Endodermal cell (in vitro differentiated cells): ENCODE measurements at regions not wholly inside any gene's neighbourhood (a gene's known extent, or its start where the extent isn't known, plus 50 kb on each side); places are given as distances from the start of the nearest gene placed in this dataset.

Source experiments
- DNase-seq: peaks from one replicate; pipeline ENCODE4 v3.0.0-alpha.2; 2017
- H3K27ac ChIP-seq: 2 replicates; pipeline ENCODE4 v1.5.1; 2013; ENCODE audit warnings: mild to moderate bottlenecking, low read depth, low read length, moderate library complexity
- H3K27me3 ChIP-seq: 2 replicates; pipeline ENCODE4 v1.6.1; 2013; ENCODE audit warnings: mild to moderate bottlenecking, low read length, moderate library complexity; ENCODE audit not compliant: insufficient read depth, control insufficient read depth, poor library complexity, severe bottlenecking
- H3K36me3 ChIP-seq: 2 replicates; pipeline ENCODE4 v1.7.0; 2013; ENCODE audit warnings: mild to moderate bottlenecking, low read length, moderate library complexity; ENCODE audit not compliant: control insufficient read depth, insufficient read depth
- H3K4me1 ChIP-seq: one replicate; pipeline ENCODE4 v1.7.0; 2013; ENCODE audit warnings: low read length; ENCODE audit not compliant: control insufficient read depth, insufficient read depth
- H3K4me3 ChIP-seq: 2 replicates; pipeline ENCODE4 v1.5.1; 2013; ENCODE audit warnings: mild to moderate bottlenecking, low read length, moderate library complexity
- H3K9ac ChIP-seq: 2 replicates; pipeline ENCODE4 v1.6.1; 2013; ENCODE audit warnings: mild to moderate bottlenecking, low read length, moderate library complexity; ENCODE audit not compliant: poor library complexity, severe bottlenecking; ENCODE audit errors: extremely low read depth
- H3K9me3 ChIP-seq: 2 replicates; pipeline ENCODE4 v1.6.1; 2013; ENCODE audit warnings: mild to moderate bottlenecking, low read length, moderate library complexity; ENCODE audit not compliant: control insufficient read depth
- H3K27ac Mint-ChIP-seq: 2 replicates; pipeline ENCODE4 v1.8.0; 2020; ENCODE audit warnings: mixed read lengths
- H3K27me3 Mint-ChIP-seq: 2 replicates; pipeline ENCODE4 v1.8.0; 2021; ENCODE audit warnings: mild to moderate bottlenecking, mixed read lengths; ENCODE audit not compliant: insufficient read depth
- H3K36me3 Mint-ChIP-seq: 2 replicates; pipeline ENCODE4 v1.8.0; 2020; ENCODE audit warnings: low read depth, mixed read lengths
- H3K4me1 Mint-ChIP-seq: 2 replicates; pipeline ENCODE4 v1.8.0; 2020; ENCODE audit warnings: mixed read lengths
- H3K4me3 Mint-ChIP-seq: 2 replicates; pipeline ENCODE4 v1.8.0; 2020; ENCODE audit warnings: mild to moderate bottlenecking, moderate library complexity, mixed read lengths
- H3K9me3 Mint-ChIP-seq: 2 replicates; pipeline ENCODE4 v1.8.0; 2020; ENCODE audit warnings: mild to moderate bottlenecking, mixed read lengths
- CTCF ChIP-seq: fragments of 200-600 bp; sonication (generic); conservative IDR thresholded peaks from 2 replicates; pipeline ENCODE4 v1.5.0; 2021; ENCODE audit warnings: antibody characterized with exemption, mild to moderate bottlenecking
- WGBS, 2 experiments: methylation state at CpG; one replicate each; pipeline versions ENCODE4 v1.1.5 to v1.1.7; 2013; ENCODE audit warnings: missing lambda C conversion rate in 2 of 2, mixed read lengths in 1 of 2; ENCODE audit not compliant: insufficient coverage in 1 of 2, insufficient read length in 1 of 2; 5-methylcytosine and 5-hydroxymethylcytosine counted together

GRCh38 chr2:18829976-18830375 lies 240.6 kb upstream of the NT5C1B start:
- Histone ChIP-seq H3K4me3 (no peak overlapping the region), H3K36me3 (no peaks in the 10 kb centered on the region), H3K9me3 (no peaks in the 10 kb centered on the region), H3K4me1 (peaks cover 19% of the 10 kb centered on the region), H3K27ac (no peak overlapping the region), H3K27me3 (peaks cover 16% of the 10 kb centered on the region), H3K9ac (no peak overlapping the region)
- H3K4me1 Mint-ChIP-seq = peaks cover 34% of the 10 kb centered on the region
- H3K36me3 Mint-ChIP-seq = no peaks in the 10 kb centered on the region
- no peak overlapping the region for H3K4me3 Mint-ChIP-seq
- TF ChIP-seq CTCF = no peak
- no peak for DNase-seq
- H3K9me3 Mint-ChIP-seq = no peaks in the 10 kb centered on the region
- WGBS, 2 experiments = 80% methylated on average over 1 of the region's 1 CpG; no CpG with 5 or more reads in 1 of the 2 experiments
- H3K27me3 Mint-ChIP-seq = peaks cover 48% of the 10 kb centered on the region
- no peak overlapping the region for H3K27ac Mint-ChIP-seq

- Mint-ChIP-seq H3K9me3 (no peaks in the 10 kb centered on the region), H3K36me3 (no peaks in the 10 kb centered on the region), H3K4me1 (peaks cover 37% of the 10 kb centered on the region), H3K4me3 (no peak overlapping the region), H3K27me3 (peaks cover 43% of the 10 kb centered on the region), H3K27ac (no peak overlapping the region)
- Histone ChIP-seq H3K4me3 (no peak overlapping the region), H3K27me3 (peaks cover 16% of the 10 kb centered on the region), H3K27ac (no peak overlapping the region), H3K36me3 (no peaks in the 10 kb centered on the region), H3K4me1 (peaks cover 19% of the 10 kb centered on the region), H3K9ac (no peak overlapping the region), H3K9me3 (no peaks in the 10 kb centered on the region)
- DNase-seq = no peak
- TF ChIP-seq CTCF = no peak
- WGBS, 2 experiments = 83 to 90% methylated on average over 4 of the region's 4 CpGs
Observed at GRCh38 chr2:18829251-18829902, 240.0 kb upstream of the NT5C1B start.

GRCh38 chr2:18828296-18828695 lies 238.9 kb upstream of the NT5C1B start:
- H3K9ac ChIP-seq = no peak overlapping the region
- H3K4me1 ChIP-seq = peaks cover 19% of the 10 kb centered on the region
- Mint-ChIP-seq H3K36me3 (no peaks in the 10 kb centered on the region), H3K4me1 (peaks cover 39% of the 10 kb centered on the region), H3K9me3 (no peaks in the 10 kb centered on the region), H3K27me3 (peaks cover 38% of the 10 kb centered on the region), H3K4me3 (no peak overlapping the region), H3K27ac (no peak overlapping the region)
- no peak for TF ChIP-seq CTCF
- WGBS, 2 experiments = 89 to 97% methylated on average over 3 of the region's 3 CpGs
- peaks cover 16% of the 10 kb centered on the region for H3K27me3 ChIP-seq
- H3K9me3 ChIP-seq = no peaks in the 10 kb centered on the region
- H3K4me3 ChIP-seq = no peak overlapping the region
- no peak overlapping the region for H3K27ac ChIP-seq
- DNase-seq = no peak
- H3K36me3 ChIP-seq = no peaks in the 10 kb centered on the region
